H9 (cell line): ENCODE measurements at regions not wholly inside any gene's neighbourhood (a gene's known extent, or its start where the extent isn't known, plus 50 kb on each side); places are given as distances from the start of the nearest gene placed in this dataset.

Experiments used
- DNase-seq: peaks from one replicate; pipeline ENCODE4 v3.0.0-alpha.2; 2017
- H2AFZ ChIP-seq: one replicate; pipeline ENCODE4 v1.6.1; 2013; ENCODE audit warnings: mild to moderate bottlenecking, low read length, control low read depth, moderate library complexity
- H2AK5ac ChIP-seq: 2 replicates; pipeline ENCODE4 v1.6.1; 2013; ENCODE audit warnings: low read length, control low read depth, mixed read lengths; ENCODE audit not compliant: insufficient read length
- H2BK120ac ChIP-seq: one replicate; pipeline ENCODE4 v1.6.1; 2013; ENCODE audit warnings: low read depth, mild to moderate bottlenecking, low read length, control low read depth, inconsistent platforms; ENCODE audit not compliant: poor library complexity, severe bottlenecking
- H2BK12ac ChIP-seq: 2 replicates; pipeline ENCODE4 v1.6.1; 2013; ENCODE audit warnings: low read length, control low read depth, mixed read lengths, low read depth; ENCODE audit not compliant: insufficient read length
- H2BK15ac ChIP-seq: 2 replicates; pipeline ENCODE4 v1.6.1; 2013; ENCODE audit warnings: low read depth, low read length, control low read depth
- H2BK20ac ChIP-seq: one replicate; pipeline ENCODE4 v1.6.1; 2013; ENCODE audit warnings: low read depth, mild to moderate bottlenecking, low read length, control low read depth, inconsistent platforms; ENCODE audit not compliant: poor library complexity, severe bottlenecking
- H2BK5ac ChIP-seq: 2 replicates; pipeline ENCODE4 v1.6.1; 2013; ENCODE audit warnings: low read length, control low read depth, mixed read lengths; ENCODE audit not compliant: insufficient read length
- H3K14ac ChIP-seq: 2 replicates; pipeline ENCODE4 v1.6.1; 2013; ENCODE audit warnings: low read length, control low read depth; ENCODE audit not compliant: insufficient read depth
- H3K18ac ChIP-seq: 2 replicates; pipeline ENCODE4 v1.6.1; 2013; ENCODE audit warnings: low read depth, mild to moderate bottlenecking, mixed read lengths, low read length, control low read depth; ENCODE audit not compliant: insufficient read length
- H3K23ac ChIP-seq: 2 replicates; pipeline ENCODE4 v1.6.1; 2013; ENCODE audit warnings: low read length, control low read depth, mixed read lengths, low read depth; ENCODE audit not compliant: insufficient read length
- H3K23me2 ChIP-seq: 2 replicates; pipeline ENCODE4 v1.6.1; 2013; ENCODE audit warnings: low read depth, mild to moderate bottlenecking, mixed read lengths, low read length, control low read depth; ENCODE audit not compliant: insufficient read length, poor library complexity, severe bottlenecking
- H3K27ac ChIP-seq: 2 replicates; pipeline ENCODE4 v1.5.1; 2013; ENCODE audit warnings: low read length, control low read depth, mixed read lengths, low read depth; ENCODE audit not compliant: insufficient read length
- H3K27me3 ChIP-seq: 2 replicates; pipeline ENCODE4 v1.6.1; 2013; ENCODE audit warnings: low read length, control low read depth, inconsistent platforms; ENCODE audit not compliant: insufficient read depth
- H3K4ac ChIP-seq: 2 replicates; pipeline ENCODE4 v1.6.1; 2013; ENCODE audit warnings: low read depth, mild to moderate bottlenecking, control low read depth, inconsistent platforms, low read length, moderate library complexity
- H3K4me1 ChIP-seq: 2 replicates; pipeline ENCODE4 v1.6.1; 2013; ENCODE audit warnings: low read length, control low read depth, inconsistent platforms; ENCODE audit not compliant: insufficient read depth
- H3K4me2 ChIP-seq: 2 replicates; pipeline ENCODE4 v1.6.1; 2013; ENCODE audit warnings: low read length, control low read depth, mixed read lengths; ENCODE audit not compliant: insufficient read length, insufficient read depth
- H3K56ac ChIP-seq: 2 replicates; pipeline ENCODE4 v1.6.1; 2013; ENCODE audit warnings: low read depth, mild to moderate bottlenecking, mixed read lengths, low read length, control low read depth; ENCODE audit not compliant: insufficient read length
- H3K79me1 ChIP-seq: 2 replicates; pipeline ENCODE4 v1.6.1; 2013; ENCODE audit warnings: low read depth, mild to moderate bottlenecking, moderate library complexity, low read length, control low read depth, inconsistent platforms; ENCODE audit not compliant: insufficient read depth, poor library complexity, severe bottlenecking
- H3K79me2 ChIP-seq: 2 replicates; pipeline ENCODE4 v1.6.1; 2013; ENCODE audit warnings: low read length, control low read depth, inconsistent platforms; ENCODE audit not compliant: insufficient read depth
- H3K9ac ChIP-seq: 2 replicates; pipeline ENCODE4 v1.6.1; 2013; ENCODE audit warnings: low read length, control low read depth, mixed read lengths; ENCODE audit not compliant: insufficient read length; ENCODE audit errors: extremely low read depth
- H3K9me3 ChIP-seq: one replicate; pipeline ENCODE4 v1.6.1; 2013; ENCODE audit warnings: low read depth, low read length, inconsistent platforms; ENCODE audit not compliant: control insufficient read depth
- H3T11ph ChIP-seq: one replicate; pipeline ENCODE4 v1.6.1; 2013; ENCODE audit warnings: mild to moderate bottlenecking, low read length, control low read depth, inconsistent platforms
- H4K20me1 ChIP-seq: one replicate; pipeline ENCODE4 v1.6.1; 2013; ENCODE audit not compliant: control insufficient read depth, insufficient read length, insufficient read depth
- H4K5ac ChIP-seq: 2 replicates; pipeline ENCODE4 v1.6.1; 2013; ENCODE audit warnings: low read depth, mild to moderate bottlenecking, mixed read lengths, low read length, control low read depth; ENCODE audit not compliant: insufficient read length
- H4K8ac ChIP-seq: replicated peaks from 2 replicates; pipeline ENCODE4 v1.6.1; 2013; ENCODE audit warnings: low read length, control low read depth, mixed read lengths, low read depth; ENCODE audit not compliant: insufficient read length
- H4K91ac ChIP-seq: 2 replicates; pipeline ENCODE4 v1.6.1; 2013; ENCODE audit warnings: low read depth, mild to moderate bottlenecking, moderate library complexity, mixed read lengths, low read length, control low read depth; ENCODE audit not compliant: insufficient read length
- H3K27ac Mint-ChIP-seq, 3 experiments: 2 replicates in 2 of 3; 3 replicates in 1 of 3; pipeline ENCODE4 v1.8.0; 2020 to 2021; ENCODE audit warnings: mixed read lengths in 3 of 3, mild to moderate bottlenecking in 1 of 3, moderate library complexity in 1 of 3
- H3K27me3 Mint-ChIP-seq: 2 replicates; pipeline ENCODE4 v1.8.0; 2021; ENCODE audit warnings: low read depth, mild to moderate bottlenecking, moderate library complexity, mixed read lengths
- H3K36me3 Mint-ChIP-seq, 3 experiments: 2 replicates in 2 of 3; 3 replicates in 1 of 3; pipeline ENCODE4 v1.8.0; 2020 to 2021; ENCODE audit warnings: low read depth in 3 of 3, mixed read lengths in 3 of 3; ENCODE audit not compliant: insufficient read depth in 1 of 3
- H3K4me1 Mint-ChIP-seq, 2 experiments: 2 replicates each; pipeline ENCODE4 v1.8.0; 2020; ENCODE audit warnings: mixed read lengths in 2 of 2
- H3K4me3 Mint-ChIP-seq, 2 experiments: 2 replicates in 1 of 2; 3 replicates in 1 of 2; pipeline ENCODE4 v1.8.0; 2020 to 2021; ENCODE audit warnings: mild to moderate bottlenecking in 2 of 2, mixed read lengths in 2 of 2, moderate library complexity in 1 of 2
- H3K9me3 Mint-ChIP-seq, 2 experiments: 2 replicates in 1 of 2; 3 replicates in 1 of 2; pipeline ENCODE4 v1.8.0; 2020; ENCODE audit warnings: mild to moderate bottlenecking in 2 of 2, mixed read lengths in 2 of 2, moderate library complexity in 1 of 2
- CTCF ChIP-seq: fragments of 200-600 bp; sonication (generic); conservative IDR thresholded peaks from 3 replicates; pipeline ENCODE4 v1.8.0; 2021; ENCODE audit warnings: antibody characterized with exemption, mild to moderate bottlenecking
- WGBS: extraction: QIAGEN DNeasy Blood & Tissue Kit; methylation state at CpG from one replicate; pipeline ENCODE4 v1.1.7; 2013; ENCODE audit warnings: missing lambda C conversion rate, low lambda C conversion rate, mixed read lengths; ENCODE audit not compliant: insufficient read length; ENCODE audit errors: extremely low coverage; 5-methylcytosine and 5-hydroxymethylcytosine counted together

GRCh38 chr14:28157289-28157869 is 609.2 kb upstream of the FOXG1 start:
- no CpG with 5 or more reads among the region's 14 CpGs for WGBS
- no peak overlapping the region for H2BK12ac ChIP-seq
- no peak overlapping the region for H3K4ac ChIP-seq
- Mint-ChIP-seq H3K27ac (peak overlapping the region in 1 of 3 experiments; percentile 62; a peak in 1 of 7 replicates), H3K4me1 (no peaks in the 10 kb centered on the region), H3K4me3 (no peak overlapping the region), H3K36me3 (no peaks in the 10 kb centered on the region; a peak in 1 of 7 replicates), H3K9me3 (no peaks in the 10 kb centered on the region; a peak in 1 of 5 replicates), H3K27me3 (peaks cover 2% of the 10 kb centered on the region; the same call in 1 of the 2 replicates)
- H2AK5ac ChIP-seq: no peak overlapping the region
- H2BK5ac ChIP-seq: no peak overlapping the region
- no peak overlapping the region for H4K8ac ChIP-seq
- H3K4me1 ChIP-seq: no peaks in the 10 kb centered on the region
- no peak overlapping the region for H3K9ac ChIP-seq
- no peak overlapping the region for H2BK120ac ChIP-seq
- no peak overlapping the region for H3K23ac ChIP-seq
- no peaks in the 10 kb centered on the region for H3K23me2 ChIP-seq
- H3K79me1 ChIP-seq: no peaks in the 10 kb centered on the region
- no peaks in the 10 kb centered on the region for H3K9me3 ChIP-seq
- DNase-seq: no peak
- H3K56ac ChIP-seq: no peak overlapping the region
- no peak overlapping the region for H3K27ac ChIP-seq
- no peak overlapping the region for H2AFZ ChIP-seq
- H3K4me2 ChIP-seq: no peak overlapping the region
- H3K18ac ChIP-seq: no peak overlapping the region
- H3K27me3 ChIP-seq: no peaks in the 10 kb centered on the region
- H4K20me1 ChIP-seq: no peaks in the 10 kb centered on the region
- H2BK15ac ChIP-seq: no peak overlapping the region
- H2BK20ac ChIP-seq: no peak overlapping the region
- H4K5ac ChIP-seq: no peak overlapping the region
- H3K14ac ChIP-seq: no peak overlapping the region
- no peak overlapping the region for H3T11ph ChIP-seq
- H3K79me2 ChIP-seq: no peaks in the 10 kb centered on the region
- no peak for TF ChIP-seq CTCF
- no peak overlapping the region for H4K91ac ChIP-seq
